ENCODE measurements at regions not wholly inside any gene's neighbourhood (a gene's known extent, or its start where the extent isn't known, plus 50 kb on each side); places are given as distances from the start of the nearest gene placed in this dataset.

DNA sequence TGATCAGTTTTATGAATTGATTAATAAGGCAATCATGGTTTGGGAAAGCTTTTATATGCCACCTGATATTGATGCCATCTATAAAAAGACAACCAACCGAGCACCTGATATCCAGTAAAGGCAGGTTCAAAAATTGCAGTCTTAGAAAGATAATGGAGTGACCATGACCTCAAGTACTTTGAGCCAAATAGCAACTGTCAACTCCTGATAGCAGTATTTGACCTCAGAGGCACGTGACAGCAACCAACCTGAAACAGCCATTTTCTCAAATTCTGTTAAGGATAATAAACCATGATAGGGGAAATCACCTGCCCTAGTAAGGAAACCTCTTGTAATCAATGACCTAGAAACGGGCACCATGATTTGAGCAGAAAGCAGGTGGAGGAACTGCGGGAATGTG, 77.1 kb upstream of the NFE2L3 start:
- TF ChIP-seq, protein P1, sequence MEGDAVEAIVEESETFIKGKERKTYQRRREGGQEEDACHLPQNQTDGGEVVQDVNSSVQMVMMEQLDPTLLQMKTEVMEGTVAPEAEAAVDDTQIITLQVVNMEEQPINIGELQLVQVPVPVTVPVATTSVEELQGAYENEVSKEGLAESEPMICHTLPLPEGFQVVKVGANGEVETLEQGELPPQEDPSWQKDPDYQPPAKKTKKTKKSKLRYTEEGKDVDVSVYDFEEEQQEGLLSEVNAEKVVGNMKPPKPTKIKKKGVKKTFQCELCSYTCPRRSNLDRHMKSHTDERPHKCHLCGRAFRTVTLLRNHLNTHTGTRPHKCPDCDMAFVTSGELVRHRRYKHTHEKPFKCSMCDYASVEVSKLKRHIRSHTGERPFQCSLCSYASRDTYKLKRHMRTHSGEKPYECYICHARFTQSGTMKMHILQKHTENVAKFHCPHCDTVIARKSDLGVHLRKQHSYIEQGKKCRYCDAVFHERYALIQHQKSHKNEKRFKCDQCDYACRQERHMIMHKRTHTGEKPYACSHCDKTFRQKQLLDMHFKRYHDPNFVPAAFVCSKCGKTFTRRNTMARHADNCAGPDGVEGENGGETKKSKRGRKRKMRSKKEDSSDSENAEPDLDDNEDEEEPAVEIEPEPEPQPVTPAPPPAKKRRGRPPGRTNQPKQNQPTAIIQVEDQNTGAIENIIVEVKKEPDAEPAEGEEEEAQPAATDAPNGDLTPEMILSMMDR (IDR thresholded peaks at IDR 0.05; ENCODE audit: control extremely low read depth, extremely low read depth, low read depth, missing control alignments), result no peak
- ChIA-PET POLR2A (no interaction called here), CTCF (interaction anchor here (1.0 to 2.6 kb wide), 3 partner anchors 16 to 295 kb away, joined by 3 to 11 read pairs (median 3); no protein-coding TSS in a partner anchor)
- no peak for DNase-seq (ENCODE audit: extremely low spot score)

DNA sequence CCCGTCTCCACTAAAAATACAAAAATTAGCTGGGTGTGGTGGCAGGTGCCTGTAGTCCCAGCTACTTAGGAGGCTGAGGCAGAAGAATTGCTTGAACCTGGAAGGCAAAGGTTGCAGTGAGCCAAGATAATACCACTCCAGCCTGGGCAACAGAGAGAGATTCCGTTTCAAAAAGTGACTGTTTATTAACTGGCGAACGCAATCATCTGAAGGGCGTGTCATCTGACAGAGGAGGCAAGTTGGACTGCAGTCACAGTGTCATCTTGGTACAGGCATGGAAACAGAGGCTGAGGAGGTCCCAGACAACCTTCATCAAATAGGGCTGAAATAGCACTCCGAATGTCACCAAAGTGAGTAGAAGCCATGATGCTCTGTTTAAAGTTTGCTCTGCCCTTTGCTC, 75.3 kb upstream of the NFE2L3 start:
- no peak for DNase-seq (ENCODE audit: extremely low spot score)
- CTCF ChIA-PET, result interaction anchor here (0.6 to 6.4 kb wide), 4 partner anchors 14 to 288 kb away, joined by 3 to 47 read pairs (median 14); partner anchors contain the start of gene SNX10
- POLR2A ChIA-PET, result no interaction called here
- TF ChIP-seq, protein P1 (IDR thresholded peaks at IDR 0.05; ENCODE audit: control extremely low read depth, extremely low read depth, low read depth, missing control alignments), result no peak

DNA sequence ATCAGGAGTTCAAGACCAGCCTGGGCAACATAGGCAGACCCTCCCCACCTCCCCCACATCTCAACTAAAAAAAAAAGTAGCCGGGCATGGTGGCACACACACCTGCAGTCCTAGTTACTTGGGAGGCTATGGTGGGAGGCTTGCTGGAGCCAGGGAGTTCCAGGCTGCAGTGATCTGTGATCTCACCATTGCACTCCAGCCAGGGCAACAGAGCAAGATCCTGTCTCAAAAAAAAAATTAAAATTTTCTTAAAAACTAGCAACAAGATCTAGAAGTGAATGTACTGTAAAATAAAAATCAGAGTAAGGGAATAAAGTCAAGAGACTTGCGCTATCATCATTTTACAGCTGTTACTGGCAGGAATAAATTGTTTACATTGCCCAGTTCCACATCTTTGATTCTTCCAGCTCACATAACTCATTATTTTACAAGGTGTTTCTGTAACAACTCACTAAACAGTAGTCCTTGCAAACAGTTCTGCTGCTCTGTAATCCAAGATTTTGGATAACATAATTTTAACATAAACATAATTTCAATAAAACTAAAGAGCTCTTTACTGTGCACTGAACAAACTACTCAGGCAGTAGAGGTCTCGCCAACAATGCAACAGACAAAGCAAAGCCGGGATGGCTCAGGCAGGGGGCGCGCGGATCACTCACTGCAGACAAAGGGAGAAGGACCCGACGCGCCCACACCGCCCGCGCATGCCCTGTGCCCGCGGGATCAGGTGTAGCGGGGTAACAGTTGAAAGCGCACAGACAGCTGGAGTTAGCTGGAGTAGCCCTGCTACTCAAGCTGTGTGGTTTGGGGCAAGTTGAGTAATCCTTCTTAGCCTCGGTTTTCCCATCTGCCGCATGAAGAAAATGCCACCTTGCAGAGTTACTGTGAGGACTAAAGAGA, 73.3 kb upstream of the NFE2L3 start:
- CTCF ChIA-PET, result interaction anchor here (0.8 to 6.4 kb wide), 17 partner anchors 9 to 1072 kb away, joined by 3 to 47 read pairs (median 4); partner anchors contain the start of gene NFE2L3
- TF ChIP-seq, protein P1 (IDR thresholded peaks at IDR 0.05; ENCODE audit: control extremely low read depth, extremely low read depth, low read depth, missing control alignments), result peak; percentile 54
- POLR2A ChIA-PET, result no interaction called here
- peak; percentile 75 for DNase-seq (ENCODE audit: extremely low spot score)

DNA sequence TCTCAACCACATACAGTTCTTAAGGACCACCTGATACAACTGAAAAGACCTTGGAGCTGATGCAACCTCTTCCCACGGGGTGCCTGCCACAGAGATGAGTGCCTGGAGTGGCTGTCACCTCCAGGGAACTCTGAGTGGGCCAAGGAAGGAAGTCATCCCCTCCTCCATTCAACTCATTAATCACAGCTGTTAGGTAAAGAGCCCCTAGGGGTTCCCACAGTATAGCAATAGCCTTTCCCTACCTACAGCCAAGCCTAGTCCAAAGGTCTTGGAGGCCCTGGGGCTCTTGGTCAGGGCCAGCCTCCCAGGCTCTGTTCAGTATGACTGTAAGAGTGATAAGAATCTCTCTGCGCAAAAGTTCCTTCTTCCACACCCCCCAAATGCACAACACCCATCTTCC, 70.4 kb upstream of the NFE2L3 start:
- ChIA-PET POLR2A (no interaction called here), CTCF (interaction anchor here (0.8 to 6.4 kb wide), 5 partner anchors 9 to 288 kb away, joined by 3 to 47 read pairs (median 17); no protein-coding TSS in a partner anchor)
- TF ChIP-seq, protein P1 (IDR thresholded peaks at IDR 0.05; ENCODE audit: control extremely low read depth, extremely low read depth, low read depth, missing control alignments), result no peak
- DNase-seq (ENCODE audit: extremely low spot score), result no peak

DNA sequence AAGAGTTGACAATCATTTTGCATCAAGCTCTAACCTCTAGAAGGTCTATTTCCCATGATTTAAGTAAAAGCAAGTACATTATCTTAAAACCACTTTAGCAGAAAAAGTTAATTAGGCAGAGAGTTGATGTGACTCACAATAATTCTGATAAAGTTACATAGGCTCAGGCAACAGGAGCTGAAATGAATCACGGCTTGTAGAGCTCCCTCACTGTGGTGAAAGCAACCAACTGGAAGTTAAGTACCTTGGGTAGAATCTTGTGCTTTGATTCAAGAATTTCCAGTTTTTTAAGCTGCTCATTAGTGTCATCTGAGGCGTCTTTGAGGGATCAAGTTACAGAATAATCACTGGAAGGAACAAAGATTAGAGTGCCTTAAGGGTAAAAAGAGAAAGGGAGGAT, 68.9 kb upstream of the NFE2L3 start:
- CTCF ChIA-PET, result interaction anchor here (0.9 to 4.2 kb wide), 9 partner anchors 8 to 287 kb away, joined by 3 to 25 read pairs (median 5); no protein-coding TSS in a partner anchor
- POLR2A ChIA-PET, result no interaction called here
- TF ChIP-seq, protein P1 (IDR thresholded peaks at IDR 0.05; ENCODE audit: control extremely low read depth, extremely low read depth, low read depth, missing control alignments), result no peak
- DNase-seq (ENCODE audit: extremely low spot score), result no peak

DNA sequence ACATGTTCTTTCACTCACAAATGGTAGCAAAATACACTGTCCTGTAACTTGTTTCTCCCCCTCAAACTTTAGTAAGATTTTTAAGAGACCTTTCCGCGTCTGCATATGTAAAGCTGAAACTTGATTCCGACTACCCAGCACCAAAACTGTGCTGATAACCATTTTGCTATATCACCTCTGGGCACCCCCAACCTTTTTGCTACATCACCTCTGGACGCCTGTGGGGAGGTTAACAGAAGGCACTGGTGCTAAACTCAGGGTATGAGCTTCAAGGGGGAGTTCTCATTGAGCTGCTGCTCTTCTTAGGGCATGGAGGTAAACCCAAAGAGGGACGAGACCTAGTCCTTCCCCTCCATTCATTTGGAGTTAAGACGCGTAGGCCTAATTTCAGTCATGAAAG, 67.6 kb upstream of the NFE2L3 start:
- no peak for DNase-seq (ENCODE audit: extremely low spot score)
- TF ChIP-seq, protein P1 (IDR thresholded peaks at IDR 0.05; ENCODE audit: control extremely low read depth, extremely low read depth, low read depth, missing control alignments), result no peak
- ChIA-PET POLR2A (no interaction called here), CTCF (interaction anchor here (1.3 to 4.2 kb wide), 6 partner anchors 8 to 304 kb away, joined by 3 to 25 read pairs (median 6); partner anchors contain the start of gene NFE2L3)

Data from GM10248 (cell line).